ENCODE measurements at regions not wholly inside any gene's neighbourhood (a gene's known extent, or its start where the extent isn't known, plus 50 kb on each side); places are given as distances from the start of the nearest gene placed in this dataset.
"Not testable (repeated sequence)": the region's sequence is repeated elsewhere in the genome, so short reads cannot be mapped to it uniquely, and the experiment has no call there.

GRCh38 chr22:23473901-23474300, 106.2 kb downstream of the IGLL1 start:
- no peak for TF ChIP-seq CTCF (IDR thresholded peaks at IDR 0.05; ENCODE audit: insufficient read depth, missing control alignments)
- DNase-seq (ENCODE audit: insufficient read length, low spot score) (no peak), FAIRE-seq (no peak)

- FAIRE-seq; DNase-seq (ENCODE audit: insufficient read length, low spot score): not testable (repeated sequence)
These were observed 107.7 kb downstream of the IGLL1 start for GRCh38 chr22:23472376-23472775.

GRCh38 chr22:23471698-23472097, 108.4 kb downstream of the IGLL1 start:
- DNase-seq (ENCODE audit: insufficient read length, low spot score) (no peak), FAIRE-seq (no peak)
- TF ChIP-seq CTCF (IDR thresholded peaks at IDR 0.05; ENCODE audit: insufficient read depth, missing control alignments) = no peak

- FAIRE-seq = no peak
- TF ChIP-seq CTCF (IDR thresholded peaks at IDR 0.05; ENCODE audit: insufficient read depth, missing control alignments) = no peak
- DNase-seq (ENCODE audit: insufficient read length, low spot score) = no peak
These were observed 109.2 kb downstream of the IGLL1 start for GRCh38 chr22:23470811-23471389.

GRCh38 chr22:23467721-23468294, 112.3 kb downstream of the IGLL1 start:
- no peak for TF ChIP-seq CTCF (IDR thresholded peaks at IDR 0.05; ENCODE audit: insufficient read depth, missing control alignments)
- FAIRE-seq (no peak), DNase-seq (ENCODE audit: insufficient read length, low spot score) (no peak)

- FAIRE-seq = no peak
- no peak for DNase-seq (ENCODE audit: insufficient read length, low spot score)
- no peak for TF ChIP-seq CTCF (IDR thresholded peaks at IDR 0.05; ENCODE audit: insufficient read depth, missing control alignments)
These were observed 113.7 kb downstream of the IGLL1 start for GRCh38 chr22:23466351-23466750.

GRCh38 chr22:23464796-23465195, 115.3 kb downstream of the IGLL1 start:
- DNase-seq (ENCODE audit: insufficient read length, low spot score); FAIRE-seq: not testable (repeated sequence)

GRCh38 chr22:23460517-23461031, 119.5 kb downstream of the IGLL1 start:
- not testable (repeated sequence) for FAIRE-seq; DNase-seq (ENCODE audit: insufficient read length, low spot score)

- not testable (repeated sequence) for DNase-seq (ENCODE audit: insufficient read length, low spot score); FAIRE-seq
These were observed 120.2 kb downstream of the IGLL1 start for GRCh38 chr22:23459645-23460516.
